Hindlimb muscle (tissue), 1 donor: ENCODE measurements at regions not wholly inside any gene's neighbourhood (a gene's known extent, or its start where the extent isn't known, plus 50 kb on each side); places are given as distances from the start of the nearest gene placed in this dataset.
"Not testable (repeated sequence)": the region's sequence is repeated elsewhere in the genome, so short reads cannot be mapped to it uniquely, and the experiment has no call there.

Experiments used
- DNase-seq: peaks from one replicate; pipeline ENCODE4 v3.0.0-alpha.2; 2013

DNA sequence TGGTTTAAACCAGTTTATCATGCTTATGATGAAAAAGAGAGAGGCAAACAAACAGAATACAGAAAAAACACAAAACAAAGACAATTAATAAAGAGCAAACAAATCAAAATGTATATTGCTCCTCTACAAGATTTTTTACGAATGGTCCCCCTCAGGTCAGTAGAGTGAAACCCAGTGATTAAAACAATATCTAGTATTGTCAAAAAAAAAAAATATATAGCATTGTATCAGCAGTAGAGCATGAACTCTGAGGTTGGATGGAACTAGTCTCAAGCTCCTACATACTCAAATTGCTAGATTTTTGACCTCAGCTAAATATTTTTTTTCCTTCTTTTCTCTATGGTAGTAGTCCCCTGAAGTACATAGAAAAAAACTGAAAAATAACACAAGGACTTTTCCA is 290.3 kb upstream of the LUZP2 start:
- no peak for DNase-seq

- DNase-seq: no peak
These were observed 280.4 kb upstream of the LUZP2 start for GRCh38 chr11:24216488-24216887.

- DNase-seq: not testable (repeated sequence)
These were observed 279.5 kb upstream of the LUZP2 start for GRCh38 chr11:24217319-24217718.

DNA sequence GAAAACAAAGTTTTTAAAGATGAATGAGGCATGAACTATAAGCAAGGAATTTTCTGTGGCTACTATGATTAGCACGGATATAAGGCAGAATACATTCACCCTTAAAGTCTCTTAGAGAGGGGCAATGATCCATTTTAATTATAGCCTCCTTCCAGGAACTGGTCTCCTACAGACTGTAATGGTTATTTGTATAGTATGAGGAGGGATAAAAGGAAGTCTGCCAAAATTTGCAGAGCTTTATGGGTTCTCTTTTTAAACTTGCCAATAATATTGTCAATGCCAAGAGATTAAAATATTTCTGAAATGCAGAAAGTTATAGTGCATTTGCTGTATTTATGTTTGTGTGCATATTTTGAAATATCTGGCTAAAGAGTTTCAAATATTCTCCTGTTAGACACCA is 271.4 kb upstream of the LUZP2 start:
- no peak for DNase-seq

DNA sequence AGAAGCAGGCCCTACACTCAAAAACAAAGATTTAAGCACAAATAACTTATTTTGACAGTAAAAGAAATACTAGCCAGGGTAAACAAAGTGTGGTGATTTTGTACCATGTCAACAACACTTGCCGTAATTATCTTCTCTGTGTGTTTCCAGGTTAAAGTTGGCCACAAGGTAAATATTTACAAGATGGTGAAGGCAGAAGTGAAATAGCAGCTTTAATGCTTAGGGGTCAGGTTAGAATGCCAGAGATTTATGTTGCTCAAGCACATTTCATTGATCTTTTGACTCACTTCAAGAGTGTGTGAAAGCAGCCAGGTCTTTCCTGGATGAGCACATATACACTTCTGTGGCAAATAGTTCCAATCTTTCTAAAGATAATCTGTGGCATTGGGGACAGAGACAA is 270.2 kb upstream of the LUZP2 start:
- DNase-seq: no peak

- no peak for DNase-seq
These were observed 263.8 kb upstream of the LUZP2 start for GRCh38 chr11:24233041-24233440.

DNA sequence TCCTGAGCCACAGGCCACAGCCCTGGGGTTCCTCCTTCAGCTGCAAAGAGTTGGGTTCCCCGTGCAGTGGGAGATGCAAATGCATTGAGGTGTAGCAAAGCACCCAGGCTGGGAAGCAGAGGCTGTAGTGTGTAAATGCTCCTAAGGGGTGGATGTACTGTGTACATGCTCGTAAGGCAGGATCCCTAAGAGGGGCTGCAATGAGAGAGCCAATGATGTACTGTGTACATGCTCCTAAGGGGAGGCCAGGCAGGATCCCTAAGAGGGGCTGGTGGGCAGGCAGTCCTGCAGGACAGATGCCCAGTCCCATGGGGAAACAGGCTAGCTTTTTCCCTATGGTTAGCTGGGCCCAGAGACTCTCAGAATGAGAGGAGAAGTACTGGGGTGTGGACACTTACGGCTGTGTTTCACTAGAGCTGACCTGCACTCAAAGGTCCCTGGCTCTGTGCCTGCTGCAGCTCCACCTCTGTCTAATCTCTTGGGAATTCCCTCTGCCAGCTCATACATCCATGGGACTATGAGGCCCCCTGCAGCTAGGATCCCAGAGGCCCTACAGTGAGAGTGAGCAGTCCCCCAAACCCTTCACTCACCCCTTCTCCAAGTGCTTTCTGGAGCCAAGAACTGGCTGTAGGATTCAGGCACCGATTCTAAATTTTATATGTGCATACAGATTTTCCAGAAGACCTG is 261.9 kb upstream of the LUZP2 start:
- DNase-seq: no peak

DNA sequence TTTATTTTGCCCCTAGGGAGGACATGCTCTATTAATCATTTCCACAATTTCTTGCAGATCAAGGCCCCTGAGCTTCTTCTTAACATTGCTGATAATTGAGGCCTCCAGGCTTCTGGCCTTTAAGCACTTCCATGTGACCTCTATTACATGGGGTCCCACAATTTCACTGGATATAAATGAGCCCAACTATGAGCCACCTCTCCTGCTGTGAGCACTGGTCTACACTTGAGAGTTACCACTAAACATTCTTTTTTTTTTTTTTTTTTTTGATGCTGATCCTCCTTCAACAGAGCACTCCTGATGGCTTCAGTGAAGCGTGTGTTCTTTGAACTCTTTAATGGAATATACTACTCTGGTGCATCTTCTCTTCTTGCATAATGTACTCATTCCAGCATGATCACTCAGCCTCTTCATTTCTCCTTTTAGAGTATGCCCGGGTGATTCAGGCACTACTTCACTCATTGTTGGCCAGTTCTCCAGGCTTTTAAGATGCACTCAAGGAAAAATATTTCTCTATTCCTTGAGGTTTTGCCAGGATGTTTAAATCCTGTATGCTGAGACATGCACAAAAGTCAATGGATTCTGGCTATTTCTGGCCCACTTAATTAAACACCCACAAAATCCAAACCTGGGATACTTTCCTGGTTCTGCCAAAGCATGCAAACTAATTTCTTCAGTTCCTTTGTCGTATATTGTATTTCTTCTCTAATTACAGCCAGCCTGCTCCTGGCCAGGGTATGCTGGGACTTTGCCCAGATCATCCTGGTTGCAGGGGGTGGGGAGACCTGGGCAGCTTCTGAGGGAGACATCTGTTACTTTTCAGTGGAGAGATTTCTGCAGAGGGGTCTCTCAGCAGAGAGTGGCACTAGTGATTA is 257.8 kb upstream of the LUZP2 start:
- no peak for DNase-seq

- DNase-seq: no peak
These were observed 256.9 kb upstream of the LUZP2 start for GRCh38 chr11:24239930-24240329.

DNA sequence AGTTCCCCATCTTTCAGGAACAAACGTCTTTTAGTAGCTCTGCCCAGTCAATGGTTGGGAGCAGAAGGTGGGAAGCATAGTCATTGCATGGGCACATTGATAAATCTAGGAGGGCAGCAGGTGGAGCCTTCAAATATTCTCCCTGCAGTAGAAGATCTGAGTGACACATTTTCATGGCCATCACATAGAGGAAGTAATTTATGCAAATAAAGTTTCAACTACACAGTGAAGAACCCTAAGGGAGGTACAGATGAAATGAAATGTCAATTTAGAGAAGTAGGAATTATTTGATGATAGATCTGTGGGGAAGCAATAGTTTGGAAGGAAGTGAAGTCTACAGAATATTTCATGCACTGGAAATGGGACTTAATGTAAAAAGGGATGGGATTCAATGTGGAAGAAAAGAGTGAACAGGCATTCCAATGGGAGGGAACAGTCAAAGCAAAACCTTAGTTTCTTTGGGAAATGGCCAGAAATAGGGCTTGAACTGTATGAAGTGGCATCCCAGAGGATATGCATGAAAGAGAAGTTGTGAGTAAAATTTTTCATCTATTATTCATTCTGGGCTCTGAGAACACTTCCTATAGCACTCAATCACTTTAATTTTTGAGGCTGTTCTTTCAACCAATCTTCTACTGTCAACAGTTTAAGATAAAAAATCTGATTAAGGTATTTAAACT is 256.2 kb upstream of the LUZP2 start:
- DNase-seq: no peak

GRCh38 chr11:24246715-24247114 is 250.1 kb upstream of the LUZP2 start:
- DNase-seq: no peak

DNA sequence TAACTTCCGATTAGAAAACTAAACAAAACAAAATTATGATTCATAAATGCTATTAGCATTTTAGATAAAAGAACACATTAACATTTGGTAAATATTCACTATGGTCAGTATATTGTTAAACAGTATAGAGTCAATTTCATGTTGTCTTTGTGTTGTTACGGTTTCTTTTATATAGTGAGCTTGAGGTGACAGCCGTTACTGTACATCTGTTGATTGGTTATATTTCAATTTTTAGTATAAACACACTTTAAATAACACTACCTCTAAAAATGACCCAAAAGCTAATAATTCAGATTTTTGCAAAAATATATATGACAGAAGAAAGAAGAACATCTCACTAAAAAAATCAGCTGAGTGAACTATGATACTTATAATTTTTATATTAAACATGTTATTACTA is 249.0 kb upstream of the LUZP2 start:
- no peak for DNase-seq

GRCh38 chr11:24249921-24250320 is 246.9 kb upstream of the LUZP2 start:
- DNase-seq: no peak

DNA sequence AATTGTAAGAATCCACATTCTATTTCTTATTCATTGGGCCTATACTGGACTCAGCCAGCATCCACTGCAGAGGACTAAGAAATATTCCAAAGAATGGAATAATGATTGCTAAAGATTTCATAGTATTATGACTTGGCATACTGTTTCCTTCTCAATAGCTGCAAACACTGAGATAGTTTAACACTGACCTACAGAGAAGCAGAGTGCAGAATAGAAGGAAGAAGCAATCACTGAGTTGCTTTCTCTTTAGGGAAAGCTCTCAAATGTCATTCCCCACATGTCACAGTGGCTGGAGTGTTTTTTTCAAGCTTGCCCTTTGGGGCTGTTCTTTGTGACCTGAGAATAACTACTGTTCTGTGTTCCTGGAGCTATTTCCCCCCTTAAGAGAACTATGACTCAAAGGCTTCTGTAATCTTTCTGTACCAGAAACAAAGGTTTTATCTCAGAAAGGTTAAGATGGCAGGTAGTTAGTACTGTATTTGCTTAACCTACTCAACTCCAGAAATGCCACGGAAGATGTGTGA is 243.6 kb upstream of the LUZP2 start:
- no peak for DNase-seq

DNA sequence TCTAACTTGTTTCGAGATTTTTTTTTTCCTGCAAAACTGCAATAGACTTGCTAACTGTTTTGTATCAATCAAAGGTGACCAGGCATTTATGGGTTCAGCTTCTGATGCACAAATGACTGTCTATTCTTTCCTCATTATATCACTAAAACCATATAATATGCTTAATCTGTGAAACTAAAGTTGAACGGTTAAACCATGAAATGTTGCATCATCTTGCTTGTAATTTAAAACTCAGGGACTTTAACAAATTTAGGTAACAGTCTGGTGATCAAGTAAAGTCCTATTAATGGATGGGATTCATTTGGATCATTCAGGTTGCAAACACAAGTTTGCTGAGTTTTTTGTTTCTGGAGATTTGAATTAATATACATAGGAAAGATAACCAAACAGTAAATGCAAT is 232.0 kb upstream of the LUZP2 start:
- DNase-seq: no peak

- no peak for DNase-seq
These were observed 229.8 kb upstream of the LUZP2 start for GRCh38 chr11:24267014-24267413.

GRCh38 chr11:24271798-24272197 is 225.1 kb upstream of the LUZP2 start:
- DNase-seq: no peak

- not testable (repeated sequence) for DNase-seq
These were observed 222.6 kb upstream of the LUZP2 start for GRCh38 chr11:24274214-24274781.

DNA sequence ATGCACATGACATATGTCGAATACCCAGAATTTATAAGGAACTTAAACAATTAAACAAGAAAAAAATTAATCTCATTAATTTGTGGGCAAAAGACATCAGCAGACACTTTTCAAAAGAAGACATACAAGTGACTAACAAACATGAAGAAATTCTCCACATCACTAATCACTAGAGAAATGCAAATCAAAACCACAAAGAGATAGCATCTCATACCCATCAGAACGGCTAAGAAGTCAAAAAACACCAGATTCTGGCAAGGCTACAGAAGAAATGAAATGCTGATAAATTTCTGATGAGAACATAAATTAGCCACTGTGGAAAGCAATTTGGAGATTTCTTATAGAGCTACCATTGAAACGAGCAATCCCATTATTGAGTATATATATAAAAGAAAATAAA is 210.6 kb upstream of the LUZP2 start:
- no peak for DNase-seq

- no peak for DNase-seq
These were observed 207.6 kb upstream of the LUZP2 start for GRCh38 chr11:24289301-24289700.

DNA sequence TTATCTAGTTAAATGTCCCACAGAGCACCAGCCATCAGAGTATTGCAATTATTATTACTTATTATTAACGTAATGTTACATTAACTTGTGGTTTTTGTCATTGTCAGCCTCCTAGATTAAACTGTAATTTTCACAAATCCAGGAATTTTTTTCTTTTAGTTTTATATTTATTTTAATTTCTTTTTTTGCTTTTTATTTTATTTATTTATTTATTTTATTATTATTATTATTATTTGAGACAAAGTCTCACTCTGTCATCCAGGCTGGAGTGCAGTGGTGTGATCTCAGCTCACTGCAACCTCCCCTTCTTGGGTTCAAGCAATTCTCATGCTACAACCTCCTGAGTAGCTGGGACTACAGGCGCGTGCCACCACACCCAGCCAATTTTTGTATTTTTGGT is 202.9 kb upstream of the LUZP2 start:
- no peak for DNase-seq

GRCh38 chr11:24295360-24295759 is 201.5 kb upstream of the LUZP2 start:
- no peak for DNase-seq

GRCh38 chr11:24297461-24297860 is 199.4 kb upstream of the LUZP2 start:
- peak; percentile 19 for DNase-seq
